GM21423 (cell line): ENCODE measurements at regions not wholly inside any gene's neighbourhood (a gene's known extent, or its start where the extent isn't known, plus 50 kb on each side); places are given as distances from the start of the nearest gene placed in this dataset.
"Not testable (repeated sequence)": the region's sequence is repeated elsewhere in the genome, so short reads cannot be mapped to it uniquely, and the experiment has no call there.

Experiments
- ATAC-seq: cut with Tn5 transposase; IDR thresholded peaks from one replicate; pipeline ENCODE4 v1.9.1; 2021; ENCODE audit warnings: mild to moderate bottlenecking, moderate library complexity; ENCODE audit not compliant: unreplicated experiment

DNA sequence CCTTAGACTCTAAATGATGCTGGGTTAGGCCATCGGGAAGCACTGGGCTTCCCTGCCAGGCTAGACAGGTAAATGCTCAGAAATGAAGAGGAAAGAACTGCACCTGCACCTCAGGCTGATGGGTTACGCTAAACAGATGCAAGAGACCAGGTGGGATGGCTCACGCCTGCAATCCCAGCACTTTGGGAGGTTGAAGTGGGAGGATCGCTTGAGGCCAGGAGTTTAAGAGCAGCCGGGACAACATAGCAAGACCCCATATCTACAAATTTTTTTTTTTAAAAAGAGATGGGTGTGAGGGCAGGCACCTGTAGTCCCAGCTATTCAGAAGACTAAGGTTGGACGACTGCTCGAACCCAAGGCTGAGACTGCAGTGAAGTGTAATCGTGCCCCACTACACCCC, 634.7 kb downstream of the UQCRFS1 start:
- no peak for ATAC-seq

DNA sequence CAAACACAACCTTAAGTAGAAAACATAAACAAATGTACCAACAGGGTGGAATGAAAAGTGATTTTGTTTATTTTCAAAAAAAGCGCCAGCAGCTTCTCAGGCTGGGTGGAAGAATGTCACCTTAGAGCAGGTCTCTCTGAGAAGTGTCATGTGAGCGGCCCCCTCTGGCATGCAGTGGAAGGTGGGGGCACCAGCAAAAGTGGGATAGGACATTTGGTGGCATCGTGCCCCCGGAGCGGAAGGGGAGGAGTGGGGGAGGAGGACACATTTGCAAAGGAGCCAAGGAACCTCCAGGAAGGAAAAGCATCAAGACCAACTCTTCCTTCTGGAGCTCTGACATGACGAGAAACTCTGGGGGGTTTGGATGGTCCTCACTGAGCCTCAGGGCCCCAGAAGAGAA, 635.3 kb downstream of the UQCRFS1 start:
- ATAC-seq: no peak

DNA sequence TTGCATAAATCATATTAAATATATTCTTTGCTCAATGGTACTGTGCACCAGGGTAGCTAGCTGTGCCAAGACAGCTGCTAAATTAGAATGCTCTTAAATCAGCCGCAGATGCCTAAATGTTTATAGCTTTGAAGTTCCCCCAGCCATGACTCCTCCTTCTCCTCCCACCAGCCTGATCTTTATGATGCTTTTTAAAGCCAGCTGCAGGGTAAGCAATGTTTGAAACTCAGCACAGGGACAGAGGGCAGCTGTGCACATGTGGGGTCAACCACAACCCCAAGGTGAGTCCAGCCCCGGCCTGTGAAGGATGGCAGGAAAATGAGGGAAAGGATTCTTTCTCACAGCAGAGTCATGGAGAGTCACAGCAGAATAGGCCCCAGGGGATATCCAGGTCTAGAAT, 635.7 kb downstream of the UQCRFS1 start:
- no peak for ATAC-seq

DNA sequence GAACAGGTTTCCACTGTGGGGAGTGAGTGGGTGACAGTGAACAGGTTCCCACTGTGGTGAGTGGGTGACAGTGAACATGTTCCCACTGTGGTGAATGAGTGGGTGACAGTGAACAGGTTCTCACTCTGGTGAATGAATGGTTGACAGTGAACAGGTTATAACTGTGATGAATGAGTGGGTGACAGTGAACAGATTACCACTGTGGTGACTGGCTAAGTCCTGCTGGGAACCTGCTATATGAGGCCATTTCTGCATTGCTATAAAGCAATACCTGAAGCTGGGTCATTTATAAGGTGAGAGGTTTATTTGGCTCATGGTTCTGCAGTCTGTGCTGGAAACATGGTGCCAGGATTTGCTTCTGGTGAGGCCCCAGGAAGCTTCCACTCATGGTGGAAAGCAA, 637.1 kb downstream of the UQCRFS1 start:
- no peak for ATAC-seq

DNA sequence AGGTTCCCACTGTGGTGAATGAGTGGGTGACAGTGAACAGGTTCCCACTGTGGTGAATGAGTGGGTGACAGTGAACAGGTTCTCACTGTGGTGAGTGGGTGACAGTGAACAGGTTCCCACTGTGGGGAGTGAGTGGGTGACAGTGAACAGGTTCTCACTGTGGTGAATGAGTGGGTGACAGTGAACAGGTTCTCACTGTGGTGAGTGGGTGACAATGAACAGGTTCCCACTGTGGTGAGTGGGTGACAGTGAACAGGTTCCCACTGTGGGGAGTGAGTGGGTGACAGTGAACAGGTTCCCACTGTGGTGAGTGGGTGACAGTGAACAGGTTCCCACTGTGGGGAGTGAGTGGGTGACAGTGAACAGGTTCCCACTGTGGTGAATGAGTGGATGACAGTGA, 637.6 kb downstream of the UQCRFS1 start:
- ATAC-seq: not testable (repeated sequence)

DNA sequence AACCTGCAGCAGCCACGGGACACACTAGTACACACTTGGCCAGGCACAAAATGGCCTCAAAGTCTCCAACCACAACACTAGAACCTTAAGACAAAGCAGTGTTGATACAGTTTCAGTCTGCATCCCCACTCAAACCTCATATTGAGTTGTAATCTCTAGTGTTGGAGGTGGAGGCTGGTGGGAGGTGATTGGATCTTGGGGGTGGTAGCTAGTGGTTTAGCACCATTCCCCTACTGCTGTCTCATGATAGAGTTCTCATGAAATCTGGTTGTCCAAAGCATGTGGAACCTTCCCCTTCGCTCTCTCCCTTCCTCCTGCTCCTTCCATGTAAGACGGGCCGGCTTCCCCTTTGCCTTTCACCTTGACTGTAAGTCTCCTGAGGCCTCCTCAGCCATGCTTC, 638.7 kb downstream of the UQCRFS1 start:
- ATAC-seq: no peak

DNA sequence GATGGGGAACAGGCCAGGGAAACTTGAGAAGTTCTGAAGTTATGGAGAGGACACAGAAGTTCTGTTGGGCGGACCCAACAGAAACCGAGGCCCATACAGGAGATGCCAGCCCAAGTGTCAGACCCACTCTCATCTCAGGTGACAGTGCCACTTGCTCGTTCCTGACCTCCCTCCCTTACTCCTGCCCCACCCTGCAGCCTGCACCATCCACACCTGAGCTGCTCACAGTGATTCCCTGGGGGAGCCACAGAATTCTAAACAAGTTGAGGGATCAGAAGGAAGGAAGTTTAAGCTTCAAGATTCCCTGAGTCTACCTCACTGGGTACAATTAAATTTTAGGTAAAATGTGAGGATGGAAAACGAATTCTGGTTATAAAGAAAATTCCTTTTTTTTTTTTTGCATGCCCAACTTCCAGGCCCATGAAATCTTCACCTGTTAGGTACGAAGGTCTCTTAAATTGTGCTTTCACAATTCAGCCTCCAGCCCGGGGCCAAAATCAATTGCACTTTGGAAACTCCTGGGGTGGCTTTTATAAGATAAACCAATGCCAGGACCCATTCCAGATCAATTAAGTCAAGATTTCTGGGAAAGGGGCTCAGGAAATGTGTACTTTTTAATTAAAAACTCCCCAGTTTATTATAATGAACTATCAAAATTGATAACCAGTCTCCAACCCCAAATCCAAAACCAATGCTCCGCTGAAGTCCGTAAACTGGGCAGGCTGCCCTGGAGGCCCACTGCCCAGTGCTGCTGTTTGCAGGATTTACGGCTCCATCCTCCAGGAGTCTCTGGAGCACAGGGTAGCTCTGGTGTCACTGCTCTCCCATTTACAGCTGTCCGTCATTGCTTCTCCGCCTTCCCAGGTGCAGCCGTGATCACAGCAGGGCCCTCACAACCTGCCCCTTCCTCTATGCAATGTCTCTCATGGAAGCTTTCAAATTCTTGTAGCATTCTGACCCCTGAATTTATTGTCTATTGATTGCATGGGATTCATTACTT, 643.5 kb downstream of the UQCRFS1 start:
- ATAC-seq: no peak

DNA sequence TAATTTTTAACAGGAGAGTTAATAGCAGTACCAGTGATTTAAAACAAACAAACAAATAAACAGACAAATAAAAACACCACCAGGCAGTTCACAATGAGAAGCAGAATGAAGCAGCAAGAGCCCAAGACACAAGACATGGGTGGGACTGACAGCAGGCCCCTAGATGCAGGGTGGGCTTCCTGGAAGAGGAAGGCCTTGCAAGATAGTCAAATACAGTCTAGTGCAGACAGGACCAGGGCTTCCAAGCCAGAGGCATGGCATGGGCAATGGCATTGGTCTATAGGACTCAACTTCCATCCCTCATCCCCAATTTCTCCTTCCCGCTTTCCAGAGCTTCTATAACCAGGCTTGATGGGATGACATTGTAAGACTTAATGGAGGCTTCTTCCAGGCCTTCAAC, 645.1 kb downstream of the UQCRFS1 start:
- no peak for ATAC-seq

DNA sequence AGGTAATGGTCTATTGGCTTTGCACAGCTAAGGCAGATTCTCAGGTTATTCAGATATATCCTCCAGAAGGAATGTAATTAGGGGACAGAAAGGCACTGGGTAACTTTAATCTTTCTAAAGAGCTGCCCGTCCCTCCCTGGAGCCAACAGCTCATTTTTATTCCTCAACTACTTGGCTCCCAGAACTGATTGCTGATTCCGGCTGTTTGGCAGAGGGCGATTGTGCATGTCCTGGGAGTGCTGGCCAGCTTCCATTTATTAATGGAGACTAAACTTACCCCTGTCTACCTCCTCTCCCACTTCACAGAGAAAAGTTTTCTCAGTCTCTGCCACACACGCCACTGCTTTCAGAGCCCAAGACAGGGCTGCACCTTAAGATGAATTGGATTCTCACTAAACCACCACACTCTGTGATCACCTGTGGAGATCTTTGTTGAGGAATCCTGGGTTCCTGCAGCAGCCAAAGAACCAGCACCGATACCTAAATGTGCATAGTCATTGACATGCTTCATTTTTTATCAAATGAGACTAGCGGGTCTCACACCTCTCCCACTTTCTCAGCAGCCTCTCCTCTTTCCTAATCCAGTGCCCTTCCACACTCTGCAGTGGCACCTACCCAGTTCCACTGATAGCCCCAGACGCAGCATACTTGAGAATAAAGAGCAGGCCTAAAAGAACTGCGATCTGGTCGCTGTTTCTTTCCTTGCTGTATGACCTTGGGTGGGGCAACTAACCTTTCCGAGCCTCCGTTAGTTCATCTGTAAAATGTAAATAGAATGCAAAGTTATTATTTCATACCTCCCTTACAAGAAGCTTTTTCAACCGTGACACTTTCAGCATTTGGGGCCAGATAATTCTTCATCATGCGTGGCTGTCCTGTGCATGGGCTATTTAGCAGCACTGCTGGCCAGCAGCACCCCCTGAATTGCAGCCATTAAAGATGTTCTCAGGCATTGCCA, 648.7 kb downstream of the UQCRFS1 start:
- ATAC-seq: no peak

DNA sequence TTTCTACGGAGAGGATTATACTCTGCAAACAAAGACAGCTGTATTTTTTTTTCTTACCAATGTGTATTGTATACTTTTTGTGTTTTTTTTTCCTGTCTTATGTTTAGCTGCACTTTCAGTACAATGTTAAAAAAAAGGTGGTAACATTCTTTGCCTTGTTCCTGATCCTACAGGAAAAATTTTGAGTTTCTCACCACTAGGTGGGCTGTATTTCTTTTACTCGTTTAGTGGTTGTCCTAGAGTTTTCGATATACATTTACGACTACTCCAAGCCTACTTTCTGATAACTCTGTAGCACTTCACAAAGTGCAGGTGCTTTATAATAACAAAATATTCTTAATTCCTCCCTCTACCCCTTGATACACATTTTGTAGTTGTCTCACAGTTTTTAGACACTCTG, 652.2 kb downstream of the UQCRFS1 start:
- no peak for ATAC-seq

DNA sequence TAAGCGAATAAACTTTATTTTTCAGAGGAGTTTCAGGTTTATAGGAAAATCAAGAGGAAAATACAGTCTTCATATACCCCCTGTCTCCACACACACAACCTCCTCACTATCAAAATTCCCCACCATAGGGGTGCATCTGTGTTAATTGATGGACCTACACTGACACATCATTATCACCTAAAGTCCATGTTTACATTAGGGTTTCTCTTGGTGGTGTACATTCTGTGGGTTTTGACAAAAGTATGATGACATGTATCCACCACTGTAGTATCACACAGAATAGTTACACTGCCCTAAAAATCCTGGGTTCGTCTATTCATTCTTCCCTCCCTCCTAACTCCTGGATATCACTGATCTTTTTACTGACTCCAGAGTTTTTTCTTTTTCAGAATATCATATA, 654.2 kb downstream of the UQCRFS1 start:
- no peak for ATAC-seq

DNA sequence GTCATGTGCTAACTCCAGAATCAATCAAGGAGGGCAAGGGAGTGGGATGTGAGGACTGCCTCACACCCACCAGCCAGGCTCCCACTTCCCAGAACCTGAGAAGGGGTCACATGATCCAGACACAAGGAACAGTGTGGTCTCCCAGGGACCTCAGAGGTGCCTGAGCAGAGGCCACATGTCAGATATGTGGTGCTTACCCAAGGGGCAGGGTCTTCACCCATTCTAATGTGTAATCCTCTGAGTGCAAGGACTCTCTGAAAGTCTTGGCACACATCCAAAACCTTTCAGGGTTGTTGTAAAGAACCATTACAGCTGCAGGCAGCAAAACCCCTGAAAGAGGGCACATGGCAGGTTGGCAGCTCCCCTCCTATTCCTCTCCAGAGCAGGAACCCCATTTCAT, 656.6 kb downstream of the UQCRFS1 start:
- no peak for ATAC-seq

DNA sequence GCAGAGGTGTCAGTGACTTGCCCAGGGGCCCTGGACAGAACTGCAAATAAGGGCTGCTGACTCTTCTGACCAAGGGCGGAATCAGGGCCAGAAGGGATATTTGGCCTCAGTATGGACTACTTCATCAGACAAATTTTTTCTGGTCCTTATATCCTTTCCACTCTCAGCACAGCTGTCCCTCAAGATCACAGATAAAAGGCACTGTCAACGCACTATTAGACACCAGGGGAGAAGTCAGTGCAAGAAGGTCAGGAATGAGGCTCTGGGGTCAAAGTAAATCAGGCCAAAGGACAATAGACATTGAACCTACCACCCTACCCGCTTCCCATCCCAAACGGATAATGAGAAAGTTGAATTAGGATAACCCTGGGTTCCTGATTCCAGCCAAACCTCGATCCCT, 657.6 kb downstream of the UQCRFS1 start:
- no peak for ATAC-seq

DNA sequence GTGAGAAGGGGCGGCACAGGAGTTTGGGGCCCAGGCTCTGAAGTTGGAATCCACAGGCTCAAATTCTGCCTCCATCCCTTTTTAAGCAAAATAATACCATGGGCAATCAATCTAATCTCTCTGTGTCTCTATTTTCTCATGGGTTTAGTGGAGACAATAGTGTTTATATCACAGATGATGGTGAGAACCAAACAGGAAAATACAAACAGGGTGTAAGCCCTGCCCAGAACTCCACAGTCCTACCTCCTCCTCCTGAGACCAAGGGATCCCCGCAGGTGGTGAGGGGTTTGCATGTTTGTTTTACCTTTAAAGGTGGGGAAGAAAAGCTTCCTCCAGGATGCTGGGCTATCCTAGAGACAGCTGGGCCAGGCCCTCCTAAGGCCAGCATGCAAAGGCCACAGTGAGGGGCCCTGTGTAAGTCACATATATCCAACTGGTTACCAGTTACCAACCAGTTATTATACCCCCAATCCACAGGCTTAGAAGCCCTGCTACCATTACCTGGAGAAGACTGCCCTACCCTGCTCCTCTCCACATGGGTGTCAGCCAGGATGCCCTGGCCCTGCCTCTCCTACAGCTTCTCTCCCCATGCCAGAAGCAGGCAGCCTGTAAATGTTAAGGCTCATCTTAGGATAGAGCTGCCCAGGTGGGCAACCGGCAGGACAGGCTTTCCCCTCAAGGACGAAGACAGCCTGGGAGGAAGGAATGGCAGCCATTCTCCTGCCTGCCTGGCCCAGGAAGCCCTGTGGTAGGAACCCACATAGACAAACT, 658.4 kb downstream of the UQCRFS1 start:
- no peak for ATAC-seq

DNA sequence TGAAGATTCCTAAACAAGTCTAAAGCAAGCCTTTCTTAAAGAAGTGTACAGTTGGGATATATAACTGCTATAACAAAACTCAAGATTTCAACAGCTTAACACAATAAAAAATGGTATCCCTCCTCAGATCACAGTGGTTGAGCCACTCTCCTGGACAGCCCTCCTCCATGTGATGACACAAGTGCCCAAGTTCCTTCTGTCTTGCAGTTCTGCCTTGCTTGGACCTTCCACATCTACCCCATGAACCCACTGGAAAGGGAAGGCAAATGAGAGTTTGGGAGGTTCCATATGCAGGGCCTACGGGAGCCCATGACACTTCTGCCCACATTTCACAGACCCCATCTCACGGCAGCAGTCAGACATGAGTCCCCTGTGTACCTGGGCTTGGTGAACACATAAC, 659.2 kb downstream of the UQCRFS1 start:
- ATAC-seq: no peak

DNA sequence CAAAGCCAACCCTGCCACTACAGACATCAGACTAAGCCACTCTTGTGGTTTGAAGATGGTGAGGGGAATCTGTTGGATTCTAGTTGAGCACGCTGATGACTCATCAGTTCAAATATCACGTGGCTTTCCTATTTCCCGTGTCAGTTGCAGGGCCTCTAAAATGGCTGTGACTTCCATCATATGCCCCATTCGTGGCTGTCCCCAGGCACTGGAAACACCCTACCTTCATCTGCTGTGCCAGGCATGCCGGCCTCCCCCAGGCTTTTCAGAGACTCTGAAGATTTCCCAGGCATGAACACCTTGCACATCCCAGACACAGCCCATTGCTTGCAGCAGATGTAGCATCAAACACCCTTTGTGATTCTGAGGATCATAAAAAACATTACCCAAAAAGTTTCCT, 659.9 kb downstream of the UQCRFS1 start:
- ATAC-seq: no peak

DNA sequence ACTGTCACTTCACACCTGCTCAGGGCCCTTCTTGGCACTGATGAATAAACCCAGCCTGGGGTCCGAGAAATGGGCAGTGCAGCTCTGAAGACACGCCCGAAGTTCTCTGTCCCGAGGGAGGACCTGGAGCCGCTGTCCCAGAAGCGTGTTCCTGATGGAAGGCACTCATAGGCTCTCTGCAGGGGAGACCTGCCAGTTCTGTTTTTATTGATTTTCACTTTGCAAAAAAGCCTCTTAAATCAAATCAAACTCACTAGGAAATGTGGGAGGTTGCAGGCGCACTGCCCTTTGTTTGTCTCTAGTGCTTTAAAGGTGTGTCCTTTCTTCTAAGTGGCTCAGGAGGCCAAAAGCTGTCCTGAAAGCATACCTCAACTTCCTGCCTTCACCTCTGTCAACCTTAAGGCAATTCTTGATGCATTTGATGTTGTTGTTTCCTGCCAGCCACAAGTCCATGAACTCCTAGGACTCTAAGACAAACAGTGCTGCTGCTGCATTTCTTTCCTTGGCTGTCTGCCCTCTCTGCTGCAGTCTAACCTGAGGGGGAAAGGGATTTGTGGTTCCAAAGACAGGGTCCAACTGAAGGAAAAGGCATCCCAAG, 663.2 kb downstream of the UQCRFS1 start:
- no peak for ATAC-seq

DNA sequence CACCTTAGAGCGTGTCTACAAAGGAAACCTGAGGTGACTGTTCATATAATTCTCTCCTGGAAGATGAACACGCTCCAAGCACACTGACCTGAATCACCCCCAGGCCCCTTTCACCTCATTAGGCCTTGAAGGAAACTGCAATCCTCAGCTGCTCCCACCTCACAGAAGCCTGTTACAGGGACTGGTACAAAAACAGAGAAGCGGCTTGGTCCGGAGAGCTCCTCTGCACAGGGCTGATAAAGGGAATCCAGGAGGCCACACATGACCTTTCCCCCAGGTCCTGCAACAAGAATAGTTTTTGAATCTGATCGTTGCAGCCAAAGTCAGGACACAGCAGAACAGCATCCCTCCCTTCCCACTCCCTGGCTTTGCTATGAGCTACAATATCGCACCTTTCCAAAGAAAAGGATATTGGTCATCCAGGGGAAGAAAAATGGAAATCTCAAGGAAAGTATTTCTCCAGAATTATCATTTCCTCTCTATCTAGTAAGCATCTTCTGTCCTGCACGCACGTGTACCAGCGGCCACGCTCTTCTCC, 666.7 kb downstream of the UQCRFS1 start:
- ATAC-seq: no peak

DNA sequence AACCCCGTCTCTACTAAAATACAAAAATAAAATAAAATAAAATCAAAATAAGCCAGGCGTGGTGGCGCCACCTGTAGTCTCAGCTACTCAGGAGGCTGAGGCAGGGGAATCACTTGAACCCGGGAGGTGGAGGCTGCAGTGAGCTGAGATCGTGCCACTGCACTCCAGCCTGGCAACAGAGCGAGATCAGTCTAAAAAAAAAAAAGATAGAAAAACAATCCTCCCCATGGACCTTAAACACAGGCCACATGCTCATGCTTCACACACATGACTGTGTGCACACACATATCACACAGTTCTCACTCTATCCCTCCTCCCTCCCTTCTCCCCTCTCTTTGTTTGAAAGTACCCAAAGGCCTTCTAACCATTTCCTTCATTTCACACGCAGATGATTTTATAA, 667.6 kb downstream of the UQCRFS1 start:
- ATAC-seq: not testable (repeated sequence)
